GM18519 (cell line): ENCODE measurements at regions not wholly inside any gene's neighbourhood (a gene's known extent, or its start where the extent isn't known, plus 50 kb on each side); places are given as distances from the start of the nearest gene placed in this dataset.
"Not testable (repeated sequence)": the region's sequence is repeated elsewhere in the genome, so short reads cannot be mapped to it uniquely, and the experiment has no call there.

Experiments used
- ATAC-seq: cut with Tn5 transposase; IDR thresholded peaks from one replicate; pipeline ENCODE4 v1.9.1; 2021; ENCODE audit warnings: mild to moderate bottlenecking, moderate library complexity; ENCODE audit not compliant: unreplicated experiment, low FRiP score

- no peak for ATAC-seq
These were observed 183.2 kb upstream of the SFSWAP start for GRCh38 chr12:131527736-131528135.

GRCh38 chr12:131528144-131528543 lies 182.7 kb upstream of the SFSWAP start:
- no peak for ATAC-seq

- ATAC-seq, result no peak
These were observed 182.2 kb upstream of the SFSWAP start for GRCh38 chr12:131528667-131529066.

GRCh38 chr12:131529196-131530040 lies 181.5 kb upstream of the SFSWAP start:
- ATAC-seq, result no peak

- no peak for ATAC-seq
These were observed 180.9 kb upstream of the SFSWAP start for GRCh38 chr12:131530041-131530332.

GRCh38 chr12:131530422-131530821 lies 180.5 kb upstream of the SFSWAP start:
- ATAC-seq, result no peak

GRCh38 chr12:131533139-131533538 lies 177.8 kb upstream of the SFSWAP start:
- no peak for ATAC-seq

GRCh38 chr12:131535779-131536178 lies 175.1 kb upstream of the SFSWAP start:
- no peak for ATAC-seq

GRCh38 chr12:131536337-131536736 lies 174.6 kb upstream of the SFSWAP start:
- ATAC-seq, result no peak

GRCh38 chr12:131536766-131537165 lies 174.1 kb upstream of the SFSWAP start:
- no peak for ATAC-seq

- no peak for ATAC-seq
These were observed 173.5 kb upstream of the SFSWAP start for GRCh38 chr12:131537267-131537958.

GRCh38 chr12:131539381-131539780 lies 171.5 kb upstream of the SFSWAP start:
- no peak for ATAC-seq

GRCh38 chr12:131540138-131540623 lies 170.7 kb upstream of the SFSWAP start:
- ATAC-seq, result no peak

- ATAC-seq, result not testable (repeated sequence)
These were observed 169.4 kb upstream of the SFSWAP start for GRCh38 chr12:131541512-131541911.

GRCh38 chr12:131542351-131542750 lies 168.5 kb upstream of the SFSWAP start:
- ATAC-seq, result no peak

- ATAC-seq, result no peak
These were observed 167.8 kb upstream of the SFSWAP start for GRCh38 chr12:131543040-131543439.

- no peak for ATAC-seq
These were observed 163.3 kb upstream of the SFSWAP start for GRCh38 chr12:131547555-131547954.

GRCh38 chr12:131550121-131550520 lies 160.8 kb upstream of the SFSWAP start:
- ATAC-seq, result no peak

- ATAC-seq, result no peak
These were observed 159.0 kb upstream of the SFSWAP start for GRCh38 chr12:131551675-131552491.

- no peak for ATAC-seq
These were observed 158.4 kb upstream of the SFSWAP start for GRCh38 chr12:131552492-131552863.
